ENCODE measurements at regions not wholly inside any gene's neighbourhood (a gene's known extent, or its start where the extent isn't known, plus 50 kb on each side); places are given as distances from the start of the nearest gene placed in this dataset.

GRCh38 chr4:111631215-111631999 lies 513.8 kb upstream of the FAM241A start:
- peak; percentile 47 to 75 for DNase-seq

GRCh38 chr4:111632641-111633151 lies 512.6 kb upstream of the FAM241A start:
- no peak for DNase-seq

- DNase-seq: no peak
Measured at GRCh38 chr4:111633663-111634266, 511.5 kb upstream of the FAM241A start.

- no peak for DNase-seq
Measured at GRCh38 chr4:111635646-111636045, 509.6 kb upstream of the FAM241A start.

GRCh38 chr4:111636961-111637585 lies 508.2 kb upstream of the FAM241A start:
- no peak for DNase-seq

- no peak for DNase-seq
Measured at GRCh38 chr4:111639120-111639690, 506.0 kb upstream of the FAM241A start.

- DNase-seq: no peak
Measured at GRCh38 chr4:111639876-111640275, 505.4 kb upstream of the FAM241A start.

GRCh38 chr4:111641813-111642579 lies 503.3 kb upstream of the FAM241A start:
- DNase-seq: peak; percentile 93 to 97

GRCh38 chr4:111648056-111648455 lies 497.2 kb upstream of the FAM241A start:
- no peak for DNase-seq

- no peak for DNase-seq
Measured at GRCh38 chr4:111649308-111649707, 495.9 kb upstream of the FAM241A start.

GRCh38 chr4:111650146-111650545 lies 495.1 kb upstream of the FAM241A start:
- DNase-seq: no peak

GRCh38 chr4:111650674-111651086 lies 494.6 kb upstream of the FAM241A start:
- no peak for DNase-seq

- DNase-seq: no peak
Measured at GRCh38 chr4:111652236-111652635, 493.0 kb upstream of the FAM241A start.

GRCh38 chr4:111652986-111653385 lies 492.3 kb upstream of the FAM241A start:
- no peak for DNase-seq

- no peak for DNase-seq
Measured at GRCh38 chr4:111662496-111662895, 482.8 kb upstream of the FAM241A start.

GRCh38 chr4:111664308-111664945 lies 480.8 kb upstream of the FAM241A start:
- no peak for DNase-seq

GRCh38 chr4:111666826-111667360 lies 478.4 kb upstream of the FAM241A start:
- no peak for DNase-seq

- DNase-seq: no peak
Measured at GRCh38 chr4:111671756-111672155, 473.5 kb upstream of the FAM241A start.

GRCh38 chr4:111675746-111676145 lies 469.5 kb upstream of the FAM241A start:
- DNase-seq: no peak

GRCh38 chr4:111676533-111676932 lies 468.7 kb upstream of the FAM241A start:
- no peak for DNase-seq

- no peak for DNase-seq
Measured at GRCh38 chr4:111678479-111678878, 466.8 kb upstream of the FAM241A start.

GRCh38 chr4:111678908-111679307 lies 466.3 kb upstream of the FAM241A start:
- no peak for DNase-seq

Measured in Kasumi-1 (cell line).